Mesenchymal stem cell (in vitro differentiated cells and primary cell): ENCODE measurements at regions not wholly inside any gene's neighbourhood (a gene's known extent, or its start where the extent isn't known, plus 50 kb on each side); places are given as distances from the start of the nearest gene placed in this dataset.

Source experiments
- DNase-seq: peaks from one replicate; pipeline ENCODE4 v3.0.0-alpha.2; 2013
- H2AFZ ChIP-seq: one replicate; pipeline ENCODE4 v1.6.1; 2013; ENCODE audit warnings: low read depth, mild to moderate bottlenecking, control low read depth, inconsistent platforms, low read length, moderate library complexity
- H2AK5ac ChIP-seq: 2 replicates; pipeline ENCODE4 v1.6.1; 2013; ENCODE audit warnings: low read length, moderate library complexity, mild to moderate bottlenecking, inconsistent platforms; ENCODE audit not compliant: severe bottlenecking
- H2BK120ac ChIP-seq: one replicate; pipeline ENCODE4 v1.6.1; 2013; ENCODE audit warnings: low read depth, mild to moderate bottlenecking, inconsistent platforms, low read length, moderate library complexity
- H2BK12ac ChIP-seq, 2 experiments: one replicate each; pipeline ENCODE4 v1.6.1; 2013; ENCODE audit warnings: inconsistent platforms in 2 of 2, low read length in 2 of 2, mild to moderate bottlenecking in 2 of 2, moderate library complexity in 2 of 2, control low read depth in 1 of 2
- H2BK15ac ChIP-seq: one replicate; pipeline ENCODE4 v1.6.1; 2013; ENCODE audit warnings: mild to moderate bottlenecking, low read depth, inconsistent platforms; ENCODE audit not compliant: poor library complexity, severe bottlenecking
- H2BK5ac ChIP-seq: 2 replicates; pipeline ENCODE4 v1.6.1; 2013; ENCODE audit warnings: low read depth, mild to moderate bottlenecking, low read length, control low read depth, inconsistent platforms; ENCODE audit not compliant: poor library complexity, severe bottlenecking
- H3K14ac ChIP-seq, 2 experiments: one replicate each; pipeline ENCODE4 v1.6.1; 2013; ENCODE audit warnings: inconsistent platforms in 2 of 2, low read length in 2 of 2, control low read depth in 1 of 2, mild to moderate bottlenecking in 1 of 2, moderate library complexity in 1 of 2
- H3K18ac ChIP-seq, 2 experiments: one replicate each; pipeline ENCODE4 v1.6.1; 2013; ENCODE audit warnings: inconsistent platforms in 2 of 2, low read length in 2 of 2, control low read depth in 1 of 2, low read depth in 1 of 2, mild to moderate bottlenecking in 1 of 2
- H3K23ac ChIP-seq, 2 experiments: one replicate each; pipeline ENCODE4 v1.6.1; 2013; ENCODE audit warnings: inconsistent platforms in 2 of 2, low read length in 2 of 2, mild to moderate bottlenecking in 2 of 2, moderate library complexity in 2 of 2, control low read depth in 1 of 2
- H3K27ac ChIP-seq: 2 replicates; pipeline ENCODE4 v1.5.1; 2013; ENCODE audit warnings: mild to moderate bottlenecking, moderate library complexity, low read length, control low read depth, inconsistent platforms; ENCODE audit not compliant: poor library complexity, severe bottlenecking
- H3K27me3 ChIP-seq, 2 experiments: 2 replicates each; pipeline versions ENCODE4 v1.6.1 to v1.7.0; 2013; ENCODE audit warnings: low read length in 2 of 2, mild to moderate bottlenecking in 2 of 2, moderate library complexity in 2 of 2, control low read depth in 1 of 2, inconsistent platforms in 1 of 2; ENCODE audit not compliant: control insufficient read depth in 1 of 2, insufficient read depth in 1 of 2
- H3K36me3 ChIP-seq, 2 experiments: 2 replicates each; pipeline versions ENCODE4 v1.6.1 to v1.7.0; 2013; ENCODE audit warnings: low read length in 2 of 2, control low read depth in 1 of 2, inconsistent platforms in 1 of 2, low read depth in 1 of 2, mild to moderate bottlenecking in 1 of 2; ENCODE audit not compliant: insufficient read depth in 2 of 2, control insufficient read depth in 1 of 2
- H3K4ac ChIP-seq, 2 experiments: one replicate each; pipeline ENCODE4 v1.6.1; 2013; ENCODE audit warnings: inconsistent platforms in 2 of 2, low read length in 2 of 2, mild to moderate bottlenecking in 2 of 2, moderate library complexity in 2 of 2, control low read depth in 1 of 2, low read depth in 1 of 2
- H3K4me1 ChIP-seq: 2 replicates; pipeline ENCODE4 v1.6.1; 2013; ENCODE audit warnings: low read depth, low read length, control low read depth; ENCODE audit not compliant: control insufficient read depth, insufficient read depth
- H3K4me2 ChIP-seq: 2 replicates; pipeline ENCODE4 v1.6.1; 2013; ENCODE audit warnings: low read length, mild to moderate bottlenecking, inconsistent platforms; ENCODE audit not compliant: poor library complexity, severe bottlenecking
- H3K4me3 ChIP-seq, 2 experiments: 2 replicates each; pipeline versions ENCODE4 v1.5.1 to v1.7.0; 2013; ENCODE audit warnings: low read length in 2 of 2, mild to moderate bottlenecking in 2 of 2, control low read depth in 1 of 2, low read depth in 1 of 2; ENCODE audit not compliant: insufficient read depth in 1 of 2
- H3K79me1 ChIP-seq: replicated peaks from 2 replicates; pipeline ENCODE4 v1.6.1; 2013; ENCODE audit warnings: mild to moderate bottlenecking, control low read depth, low read length, inconsistent platforms; ENCODE audit not compliant: poor library complexity, severe bottlenecking
- H3K9ac ChIP-seq: 2 replicates; pipeline ENCODE4 v1.7.0; 2013; ENCODE audit warnings: mild to moderate bottlenecking, low read length, moderate library complexity
- H3K9me3 ChIP-seq: 2 replicates; pipeline ENCODE4 v1.7.0; 2013; ENCODE audit warnings: mild to moderate bottlenecking, low read length; ENCODE audit not compliant: control insufficient read depth
- H4K8ac ChIP-seq: one replicate; pipeline ENCODE4 v1.6.1; 2013; ENCODE audit warnings: inconsistent platforms, mild to moderate bottlenecking, low read length, moderate library complexity
- H4K91ac ChIP-seq: one replicate; pipeline ENCODE4 v1.6.1; 2013; ENCODE audit warnings: mild to moderate bottlenecking, low read length, inconsistent platforms
- WGBS: methylation state at CpG from one replicate; pipeline ENCODE4 v1.1.7; 2013; ENCODE audit warnings: mixed read lengths; 5-methylcytosine and 5-hydroxymethylcytosine counted together

- no peak for DNase-seq
- Histone ChIP-seq H3K9ac (no peak overlapping the region), H3K4me3 (no peak overlapping the region), H2BK5ac (no peak overlapping the region), H4K8ac (no peak overlapping the region), H3K18ac (no peak overlapping the region), H2AFZ (no peak overlapping the region), H2BK120ac (no peak overlapping the region), H3K23ac (no peak overlapping the region), H3K14ac (no peak overlapping the region), H2BK12ac (no peak overlapping the region), H3K27ac (no peak overlapping the region), H3K4me2 (no peak overlapping the region), H2BK15ac (no peak overlapping the region), H3K9me3 (no peaks in the 10 kb centered on the region), H3K4me1 (peaks cover 6% of the 10 kb centered on the region), H4K91ac (no peak overlapping the region), H3K79me1 (no peaks in the 10 kb centered on the region), H3K4ac (no peak overlapping the region), H3K36me3 (no peaks in the 10 kb centered on the region), H3K27me3 (no peaks in the 10 kb centered on the region), H2AK5ac (no peak overlapping the region)
- 100% methylated on average over 1 of the region's 1 CpG for WGBS
Measured at GRCh38 chr13:50446611-50447010, 396.9 kb downstream of the DLEU7 start.

- H3K36me3 ChIP-seq, result no peaks in the 10 kb centered on the region
- WGBS, result 81% methylated on average over 1 of the region's 1 CpG
- H4K8ac ChIP-seq, result no peak overlapping the region
- no peak for DNase-seq
- no peak overlapping the region for H2BK120ac ChIP-seq
- no peaks in the 10 kb centered on the region for H3K27me3 ChIP-seq
- H3K27ac ChIP-seq, result no peak overlapping the region
- no peak overlapping the region for H2BK5ac ChIP-seq
- no peak overlapping the region for H4K91ac ChIP-seq
- no peaks in the 10 kb centered on the region for H3K79me1 ChIP-seq
- peaks cover 10% of the 10 kb centered on the region for H3K4me1 ChIP-seq
- no peak overlapping the region for H3K14ac ChIP-seq
- no peak overlapping the region for H3K9ac ChIP-seq
- no peak overlapping the region for H3K23ac ChIP-seq
- no peak overlapping the region for H2BK15ac ChIP-seq
- no peak overlapping the region for H2AK5ac ChIP-seq
- H3K4me3 ChIP-seq, result no peak overlapping the region
- no peak overlapping the region for H3K18ac ChIP-seq
- H3K9me3 ChIP-seq, result no peaks in the 10 kb centered on the region
- H2BK12ac ChIP-seq, result peak overlapping the region in 1 of 2 experiments; percentile 24
- no peak overlapping the region for H3K4ac ChIP-seq
- no peak overlapping the region for H2AFZ ChIP-seq
- H3K4me2 ChIP-seq, result no peak overlapping the region
Measured at GRCh38 chr13:50448535-50448998, 394.9 kb downstream of the DLEU7 start.

- no peak overlapping the region for H3K9ac ChIP-seq
- no peak overlapping the region for H2BK120ac ChIP-seq
- peak; percentile 12 for DNase-seq
- H2BK12ac ChIP-seq, result no peak overlapping the region
- no peaks in the 10 kb centered on the region for H3K36me3 ChIP-seq
- no peak overlapping the region for H2AK5ac ChIP-seq
- no peak overlapping the region for H4K91ac ChIP-seq
- WGBS, result 98% methylated on average over 2 of the region's 2 CpGs
- no peak overlapping the region for H3K4me2 ChIP-seq
- H2BK15ac ChIP-seq, result no peak overlapping the region
- no peak overlapping the region for H3K14ac ChIP-seq
- H3K4me3 ChIP-seq, result no peak overlapping the region
- H3K79me1 ChIP-seq, result no peaks in the 10 kb centered on the region
- no peak overlapping the region for H3K27ac ChIP-seq
- H3K9me3 ChIP-seq, result no peaks in the 10 kb centered on the region
- no peak overlapping the region for H2AFZ ChIP-seq
- H3K23ac ChIP-seq, result no peak overlapping the region
- no peak overlapping the region for H4K8ac ChIP-seq
- no peak overlapping the region for H3K4ac ChIP-seq
- no peak overlapping the region for H3K18ac ChIP-seq
- no peaks in the 10 kb centered on the region for H3K27me3 ChIP-seq
- H3K4me1 ChIP-seq, result peaks cover 10% of the 10 kb centered on the region
- no peak overlapping the region for H2BK5ac ChIP-seq
Measured at GRCh38 chr13:50449465-50449864, 394.0 kb downstream of the DLEU7 start.

GRCh38 chr13:50450279-50450678 is 393.2 kb downstream of the DLEU7 start:
- Histone ChIP-seq H2BK120ac (no peak overlapping the region), H3K4me2 (no peak overlapping the region), H3K9me3 (no peaks in the 10 kb centered on the region), H3K23ac (no peak overlapping the region), H3K4me1 (peaks cover 10% of the 10 kb centered on the region), H3K79me1 (no peaks in the 10 kb centered on the region), H3K36me3 (no peaks in the 10 kb centered on the region), H2AK5ac (no peak overlapping the region), H2BK5ac (no peak overlapping the region), H4K8ac (no peak overlapping the region), H3K4me3 (no peak overlapping the region), H3K27me3 (no peaks in the 10 kb centered on the region), H3K9ac (no peak overlapping the region), H4K91ac (no peak overlapping the region), H2BK12ac (no peak overlapping the region), H3K4ac (no peak overlapping the region), H2BK15ac (no peak overlapping the region), H2AFZ (no peak overlapping the region), H3K27ac (no peak overlapping the region), H3K14ac (no peak overlapping the region), H3K18ac (no peak overlapping the region)
- WGBS, result no CpG with 5 or more reads among the region's 2 CpGs
- DNase-seq, result no peak
